ENCODE measurements at regions not wholly inside any gene's neighbourhood (a gene's known extent, or its start where the extent isn't known, plus 50 kb on each side); places are given as distances from the start of the nearest gene placed in this dataset.

GRCh38 chr12:19741132-19741489 is 301.8 kb downstream of the AEBP2 start:
- Histone ChIP-seq H3K27me3 (replicated peaks in 1 of 4; ENCODE audit: control extremely low read depth in 1 of 4, control insufficient read depth in 3 of 4, insufficient read depth in 4 of 4, low read length in 3 of 4) (no peaks in the 10 kb centered on the region), H3K27ac (ENCODE audit: low read length in 2 of 2) (no peak overlapping the region), H3K4me2 (replicated peaks; ENCODE audit: low read depth, low read length, poor library complexity, severe bottlenecking) (no peak overlapping the region), H3K36me3 (replicated peaks in 1 of 2; ENCODE audit: control extremely low read depth in 1 of 2, control insufficient read depth in 1 of 2, extremely low read depth in 1 of 2, insufficient read depth in 2 of 2, low read length in 1 of 2) (no peaks in the 10 kb centered on the region), H4K20me1 (ENCODE audit: control insufficient read depth, insufficient read depth, low read length, poor library complexity, severe bottlenecking) (no peaks in the 10 kb centered on the region), H2AFZ (ENCODE audit: insufficient read depth, low read depth, low read length, poor library complexity, severe bottlenecking) (no peak overlapping the region), H3K79me2 (ENCODE audit: control insufficient read depth, insufficient read depth, low read length) (no peaks in the 10 kb centered on the region), H3K4me1 (ENCODE audit: control insufficient read depth in 2 of 2, insufficient read depth in 2 of 2, low read length in 2 of 2) (no peaks in the 10 kb centered on the region), H3K4me3 (ENCODE audit: control extremely low read depth in 1 of 5, extremely low read depth in 1 of 5, insufficient read depth in 1 of 5, low read depth in 2 of 5, low read length in 4 of 5) (no peak overlapping the region), H3K9ac (ENCODE audit: low read length) (no peak overlapping the region), H3K9me3 (ENCODE audit: control extremely low read depth in 1 of 3, control insufficient read depth in 2 of 3, insufficient read depth in 1 of 3, low read length in 2 of 3) (no peaks in the 10 kb centered on the region)
- intact Hi-C loops (cut with micrococcal nuclease), result no loop called here
- Mint-ChIP-seq H3K4me3 (no peak overlapping the region), H3K27me3 (no peaks in the 10 kb centered on the region), H3K27ac (no peak overlapping the region), H3K9me3 (ENCODE audit: insufficient read depth) (no peaks in the 10 kb centered on the region), H3K4me1 (no peaks in the 10 kb centered on the region)
- no peak for ATAC-seq (ENCODE audit: low read depth)
- WGBS (ENCODE audit: insufficient coverage), result no CpG with 5 or more reads among the region's 3 CpGs
- TF ChIP-seq EZH2 (IDR thresholded peaks at IDR 0.05; ENCODE audit: borderline replicate concordance, insufficient read depth, low read depth, low read length, poor library complexity, severe bottlenecking) (no peak), CTCF (IDR thresholded peaks at IDR 0.05) (no peak)
- POLR2A ChIA-PET, result no interaction called here
- CTCF ChIA-PET, result no interaction called here
- no peak for DNase-seq

GRCh38 chr12:19744705-19745218 is 305.5 kb downstream of the AEBP2 start:
- Histone ChIP-seq H3K9me3 (ENCODE audit: control extremely low read depth in 1 of 3, control insufficient read depth in 2 of 3, insufficient read depth in 1 of 3, low read length in 2 of 3) (no peaks in the 10 kb centered on the region), H3K79me2 (ENCODE audit: control insufficient read depth, insufficient read depth, low read length) (no peaks in the 10 kb centered on the region), H3K4me1 (ENCODE audit: control insufficient read depth in 2 of 2, insufficient read depth in 2 of 2, low read length in 2 of 2) (no peaks in the 10 kb centered on the region), H3K4me3 (ENCODE audit: control extremely low read depth in 1 of 5, extremely low read depth in 1 of 5, insufficient read depth in 1 of 5, low read depth in 2 of 5, low read length in 4 of 5) (no peak overlapping the region), H3K36me3 (replicated peaks in 1 of 2; ENCODE audit: control extremely low read depth in 1 of 2, control insufficient read depth in 1 of 2, extremely low read depth in 1 of 2, insufficient read depth in 2 of 2, low read length in 1 of 2) (no peaks in the 10 kb centered on the region), H3K27ac (ENCODE audit: low read length in 2 of 2) (no peak overlapping the region), H3K27me3 (replicated peaks in 1 of 4; ENCODE audit: control extremely low read depth in 1 of 4, control insufficient read depth in 3 of 4, insufficient read depth in 4 of 4, low read length in 3 of 4) (no peaks in the 10 kb centered on the region), H3K4me2 (replicated peaks; ENCODE audit: low read depth, low read length, poor library complexity, severe bottlenecking) (no peak overlapping the region), H4K20me1 (ENCODE audit: control insufficient read depth, insufficient read depth, low read length, poor library complexity, severe bottlenecking) (no peaks in the 10 kb centered on the region), H3K9ac (ENCODE audit: low read length) (no peak overlapping the region), H2AFZ (ENCODE audit: insufficient read depth, low read depth, low read length, poor library complexity, severe bottlenecking) (no peak overlapping the region)
- Mint-ChIP-seq H3K4me3 (no peak overlapping the region), H3K4me1 (no peaks in the 10 kb centered on the region), H3K27ac (no peak overlapping the region), H3K9me3 (ENCODE audit: insufficient read depth) (peaks cover 10% of the 10 kb centered on the region), H3K27me3 (no peaks in the 10 kb centered on the region)
- WGBS (ENCODE audit: insufficient coverage), result 60% methylated on average over 1 of the region's 4 CpGs
- CTCF ChIA-PET, result no interaction called here
- DNase-seq (no peak), ATAC-seq (ENCODE audit: low read depth) (no peak)
- intact Hi-C loops (cut with micrococcal nuclease), result no loop called here
- POLR2A ChIA-PET, result no interaction called here
- no peak for TF ChIP-seq CTCF (IDR thresholded peaks at IDR 0.05)
- TF ChIP-seq EZH2 (IDR thresholded peaks at IDR 0.05; ENCODE audit: borderline replicate concordance, insufficient read depth, low read depth, low read length, poor library complexity, severe bottlenecking), result no peak

Data from B cell (primary cell).